ENCODE measurements at regions not wholly inside any gene's neighbourhood (a gene's known extent, or its start where the extent isn't known, plus 50 kb on each side); places are given as distances from the start of the nearest gene placed in this dataset.

- TF ChIP-seq CTCF (IDR thresholded peaks at IDR 0.05) (no peak), POLR2A (IDR thresholded peaks at IDR 0.05) (no peak)
Observed at GRCh38 chr17:21525464-21526130, 149.4 kb downstream of the KCNJ12 start.

Data from right lobe of liver (tissue), 4 donors.